Mammary epithelial cell (primary cell): ENCODE measurements at regions not wholly inside any gene's neighbourhood (a gene's known extent, or its start where the extent isn't known, plus 50 kb on each side); places are given as distances from the start of the nearest gene placed in this dataset.

Source experiments
- CTCF ChIP-seq, 2 donors: IDR thresholded peaks in 1 of 2; conservative IDR thresholded peaks in 1 of 2; 2 replicates each; pipeline ENCODE4 v1.5.1; 2011 to 2012; ENCODE audit warnings: inconsistent platforms in 2 of 2, low read length in 2 of 2, mild to moderate bottlenecking in 2 of 2, control low read depth in 1 of 2, low read depth in 1 of 2; ENCODE audit not compliant: insufficient read depth in 1 of 2; ENCODE audit errors: extremely low read depth in 1 of 2
- EZH2 ChIP-seq: IDR thresholded peaks from 2 replicates; pipeline ENCODE4 v1.6.1; 2012; ENCODE audit warnings: low read length, inconsistent platforms, borderline replicate concordance

GRCh38 chr10:65528986-65529385, 1396.8 kb upstream of the LRRTM3 start:
- TF ChIP-seq CTCF (conservative IDR thresholded peaks at IDR 0.05 in 1 of 2, IDR thresholded peaks at IDR 0.05 in 1 of 2; ENCODE audit: extremely low read depth in 1 of 2, insufficient read depth in 1 of 2, low read depth in 1 of 2, low read length in 2 of 2) (no peak), EZH2 (no peak)
